NCI-H82 (cell line): ENCODE measurements at regions not wholly inside any gene's neighbourhood (a gene's known extent, or its start where the extent isn't known, plus 50 kb on each side); places are given as distances from the start of the nearest gene placed in this dataset.
A peak's percentile ranks its signal among the peaks of the same experiment; 100 is the strongest.

ENCODE experiments used
- DNase-seq: peaks from one replicate; lab custom pipeline; 2025; lab: John Stamatoyannopoulos, UW

- DNase-seq = no peak
Measured at GRCh38 chr4:166274136-166274761, 401.2 kb downstream of the TLL1 start.

DNA sequence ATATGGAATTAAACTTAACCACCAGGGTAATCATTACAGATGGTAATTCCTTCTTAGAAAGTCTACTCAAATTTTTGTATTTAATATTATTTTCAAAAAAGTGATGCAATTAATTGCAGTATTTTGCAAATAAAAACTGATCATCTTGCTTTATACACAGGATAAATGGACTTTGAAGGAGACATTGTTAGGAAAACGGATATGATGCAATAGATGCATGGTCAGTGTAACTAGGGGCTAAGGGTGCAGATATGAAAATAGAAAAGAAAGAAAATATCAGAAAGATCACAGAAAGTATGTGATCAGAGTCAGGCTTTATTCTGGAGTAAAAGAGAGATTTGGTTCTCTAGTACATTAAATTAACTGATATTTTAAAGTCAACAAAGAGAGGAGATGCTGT is 401.7 kb downstream of the TLL1 start:
- DNase-seq = no peak

DNA sequence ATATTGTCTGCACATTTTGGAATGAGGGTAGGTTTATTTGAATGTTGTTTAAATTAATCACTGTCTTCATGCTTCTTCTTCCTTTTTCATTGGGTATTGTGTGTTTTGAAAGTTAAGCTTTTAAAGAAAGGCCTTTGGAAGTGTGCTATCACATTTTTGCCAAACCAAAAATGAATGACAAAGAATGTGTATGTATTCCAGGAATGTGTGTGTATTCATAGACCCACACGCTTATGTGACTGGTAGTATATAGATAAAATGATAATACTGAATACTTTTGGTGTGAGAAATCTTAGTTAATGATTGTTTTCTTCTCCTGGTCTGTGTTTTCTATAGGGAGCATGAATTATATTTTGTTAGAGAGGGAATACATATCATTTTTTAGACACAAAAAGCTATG is 404.4 kb downstream of the TLL1 start:
- no peak for DNase-seq

DNA sequence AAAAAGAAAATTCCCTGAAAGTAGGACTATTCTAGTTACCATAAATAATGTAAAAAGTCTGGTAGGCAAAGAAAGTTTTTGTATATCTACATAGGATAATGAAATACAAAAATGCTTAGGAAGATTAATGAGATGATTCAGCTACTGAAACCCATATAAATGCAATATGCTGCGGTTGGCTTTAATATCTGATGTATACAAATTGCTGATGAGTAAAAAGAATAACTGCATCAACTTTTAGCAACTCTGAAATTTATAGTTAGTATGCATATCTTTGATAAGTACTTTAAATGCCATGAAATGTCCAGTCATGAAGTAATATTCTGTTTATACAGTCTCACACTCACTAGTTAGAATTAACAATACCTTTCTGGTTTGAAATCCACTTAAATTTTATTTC is 404.8 kb downstream of the TLL1 start:
- DNase-seq = no peak

- DNase-seq = no peak
Measured at GRCh38 chr4:166279261-166279660, 406.2 kb downstream of the TLL1 start.

DNA sequence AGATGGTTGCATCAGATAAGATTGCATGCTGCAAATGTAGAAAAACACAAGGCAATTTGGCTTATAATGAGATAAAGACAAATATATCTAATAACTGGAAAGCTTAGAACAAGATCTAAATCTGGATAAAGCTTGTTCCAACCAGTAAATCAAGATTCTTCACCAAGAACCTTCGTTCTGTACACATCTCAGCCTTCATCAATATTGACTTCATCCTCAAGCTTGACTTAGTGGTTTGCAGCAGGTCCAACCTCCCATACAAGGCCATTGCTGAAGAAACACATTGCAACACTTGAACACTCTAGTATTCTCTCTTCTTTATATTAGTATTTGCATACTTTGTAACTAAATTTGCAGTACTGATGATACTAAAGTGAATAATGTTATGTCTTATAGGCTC is 407.6 kb downstream of the TLL1 start:
- DNase-seq = no peak

- no peak for DNase-seq
Measured at GRCh38 chr4:166282081-166282770, 409.2 kb downstream of the TLL1 start.

- no peak for DNase-seq
Measured at GRCh38 chr4:166284221-166284620, 411.2 kb downstream of the TLL1 start.

- no peak for DNase-seq
Measured at GRCh38 chr4:166290426-166290825, 417.4 kb downstream of the TLL1 start.

- no peak for DNase-seq
Measured at GRCh38 chr4:166293556-166293955, 420.5 kb downstream of the TLL1 start.

- DNase-seq = no peak
Measured at GRCh38 chr4:166301266-166301665, 428.2 kb downstream of the TLL1 start.

- DNase-seq = peak; percentile 77
Measured at GRCh38 chr4:166308647-166309046, 435.6 kb downstream of the TLL1 start.

DNA sequence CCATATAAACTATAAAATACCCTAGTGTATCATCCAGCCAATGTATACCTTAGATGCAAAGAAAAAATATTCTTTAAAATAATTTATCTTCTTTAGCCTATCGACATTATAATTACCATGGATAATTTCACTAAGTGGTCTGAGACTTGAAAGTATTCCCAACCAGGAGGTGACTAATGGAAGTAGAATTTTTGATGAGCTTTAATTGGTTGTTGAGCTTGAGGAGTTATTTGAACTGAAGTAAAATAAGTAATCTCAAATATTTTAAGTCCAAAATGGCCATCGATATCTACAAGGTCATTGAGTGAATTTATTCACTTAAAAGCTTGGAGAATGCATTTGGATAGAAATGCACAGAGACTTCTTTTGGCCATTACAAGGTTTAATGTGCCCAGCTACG is 436.2 kb downstream of the TLL1 start:
- no peak for DNase-seq

DNA sequence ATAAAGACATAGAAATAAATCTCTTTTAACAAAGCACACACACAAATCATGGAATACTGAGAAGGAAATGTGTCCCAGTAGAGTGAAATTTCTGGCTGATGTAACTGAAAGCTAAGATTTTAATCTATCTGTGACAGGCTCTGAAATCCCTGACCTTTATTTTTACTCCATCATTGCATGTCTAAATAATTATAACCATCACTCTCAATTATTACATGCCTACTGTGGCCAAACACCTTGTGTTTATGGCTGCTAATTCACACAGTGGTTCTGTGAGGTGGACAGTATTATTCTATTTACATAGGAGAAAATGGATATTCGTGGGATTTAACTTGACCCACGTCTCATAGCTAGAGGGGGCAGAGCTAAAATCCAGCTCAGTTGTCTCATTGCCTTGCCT is 438.1 kb downstream of the TLL1 start:
- DNase-seq = no peak

DNA sequence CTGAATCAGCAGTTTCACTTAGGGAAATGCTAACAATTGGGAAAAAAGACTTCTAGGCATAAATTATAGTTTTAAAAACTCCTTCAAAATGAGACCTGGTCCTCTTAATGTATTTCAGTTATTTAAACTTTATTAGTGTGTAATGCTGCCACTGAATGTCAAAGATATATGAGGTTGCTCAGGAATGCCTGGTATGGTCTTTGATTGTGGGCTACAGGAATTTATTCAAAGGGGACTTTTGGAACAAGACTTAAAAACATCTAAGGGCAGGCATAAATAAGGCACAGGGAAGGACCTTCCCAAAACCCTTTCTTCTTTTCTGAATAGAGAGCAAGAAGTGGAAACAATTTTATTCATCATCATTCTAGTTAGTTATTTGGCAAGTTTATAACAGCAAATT is 439.1 kb downstream of the TLL1 start:
- DNase-seq = no peak

GRCh38 chr4:166314902-166315301 is 441.9 kb downstream of the TLL1 start:
- DNase-seq = no peak

- DNase-seq = peak; percentile 27
Measured at GRCh38 chr4:166315721-166316467, 442.9 kb downstream of the TLL1 start.

DNA sequence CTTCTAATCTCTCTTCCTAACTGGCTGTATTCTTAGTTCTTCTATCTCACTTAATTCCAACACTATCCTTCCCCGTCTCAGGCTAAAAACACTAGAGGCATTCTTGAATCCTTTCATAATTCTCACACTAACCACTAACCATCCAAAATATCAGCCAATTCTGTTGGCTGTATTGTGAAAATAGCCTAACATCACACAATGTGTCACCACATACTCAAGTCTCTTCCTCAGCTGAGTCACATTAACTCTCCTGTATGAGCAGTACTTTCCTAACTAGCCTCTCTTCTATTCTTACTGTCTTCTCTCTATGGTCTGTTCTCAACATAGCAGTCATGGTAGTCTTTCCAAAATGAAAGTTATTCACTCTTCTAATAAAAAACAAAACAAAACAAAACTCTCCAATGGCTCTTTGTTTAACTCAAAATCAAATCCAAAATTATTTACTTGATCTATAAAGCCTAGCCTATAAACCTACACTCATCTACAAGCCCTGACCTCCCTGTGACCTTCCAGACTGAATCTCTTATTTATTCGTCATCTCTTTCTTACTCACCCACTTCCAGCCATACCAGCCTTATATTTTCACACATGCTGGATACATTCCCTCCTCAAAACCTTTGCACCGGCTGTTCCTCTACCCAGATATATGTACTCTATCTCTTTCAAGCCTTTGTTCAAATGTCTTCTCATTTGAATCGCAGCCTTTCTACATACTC is 445.9 kb downstream of the TLL1 start:
- no peak for DNase-seq

- DNase-seq = no peak
Measured at GRCh38 chr4:166323250-166323649, 450.2 kb downstream of the TLL1 start.

- DNase-seq = peak; percentile 69
Measured at GRCh38 chr4:166324321-166324720, 451.3 kb downstream of the TLL1 start.

GRCh38 chr4:166335256-166335938 is 462.4 kb downstream of the TLL1 start:
- no peak for DNase-seq

DNA sequence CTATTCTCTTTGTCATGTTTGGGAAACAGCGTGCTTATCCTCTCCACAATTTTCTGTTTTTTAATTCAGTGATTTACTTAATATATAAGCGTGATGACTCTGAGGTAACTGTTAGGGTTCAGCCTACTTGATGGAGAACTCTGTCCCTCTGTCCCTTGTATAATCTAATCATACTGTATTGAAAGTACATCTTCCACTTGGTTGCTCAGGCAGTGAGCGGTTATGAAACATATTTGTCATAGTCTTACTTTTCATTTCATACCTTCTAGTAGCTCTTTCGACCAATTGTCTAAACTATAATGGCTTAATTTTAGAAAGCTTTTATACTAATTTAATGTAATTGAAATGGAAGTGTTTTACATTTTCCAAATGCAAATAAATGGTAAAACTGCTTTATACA is 469.0 kb downstream of the TLL1 start:
- no peak for DNase-seq
